HG02943 (cell line): ENCODE measurements at regions not wholly inside any gene's neighbourhood (a gene's known extent, or its start where the extent isn't known, plus 50 kb on each side); places are given as distances from the start of the nearest gene placed in this dataset.

Experiments used
- ATAC-seq: cut with Tn5 transposase; IDR thresholded peaks from one replicate; pipeline ENCODE4 v1.9.1; 2021; ENCODE audit warnings: mild to moderate bottlenecking, low read depth, moderate library complexity; ENCODE audit not compliant: unreplicated experiment

DNA sequence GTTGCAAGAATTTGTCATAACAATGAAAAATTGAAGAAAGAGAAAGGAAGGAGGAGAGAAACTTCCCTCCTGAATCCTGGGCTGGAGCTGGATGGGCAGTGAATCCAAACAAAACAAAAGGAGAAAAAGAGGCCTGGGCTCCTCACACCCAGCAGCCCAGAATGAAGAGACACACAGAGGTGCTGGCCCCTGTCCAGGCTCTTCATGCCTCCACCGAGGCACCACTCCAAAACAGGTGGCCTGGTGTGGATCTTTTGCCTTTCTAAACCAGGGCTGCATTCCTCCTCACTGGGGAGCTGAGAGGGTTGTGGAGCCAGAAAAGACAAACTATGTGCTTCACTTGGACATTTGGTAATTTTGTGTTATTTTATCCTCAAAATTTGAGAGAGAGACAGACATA lies 76.0 kb downstream of the FAM124B start:
- no peak for ATAC-seq

DNA sequence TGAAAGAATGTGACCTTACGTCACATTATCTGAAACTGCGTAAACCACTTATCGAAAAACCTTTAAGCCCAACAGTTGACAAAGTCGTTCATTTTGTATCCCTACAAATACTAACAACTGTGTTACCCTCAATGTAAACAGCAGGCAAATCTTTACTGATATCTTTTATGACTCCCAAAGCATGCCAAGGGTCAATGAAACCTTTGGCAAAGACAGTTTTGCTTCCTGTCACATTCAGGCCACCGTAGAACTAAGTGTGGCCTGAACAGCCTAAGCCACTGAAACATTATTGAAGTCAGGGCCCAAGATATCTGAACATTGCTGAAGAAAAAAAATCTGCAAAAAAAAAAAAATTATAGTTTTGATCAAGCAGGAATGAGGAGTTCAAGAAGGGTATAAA lies 77.3 kb downstream of the FAM124B start:
- ATAC-seq, result no peak

DNA sequence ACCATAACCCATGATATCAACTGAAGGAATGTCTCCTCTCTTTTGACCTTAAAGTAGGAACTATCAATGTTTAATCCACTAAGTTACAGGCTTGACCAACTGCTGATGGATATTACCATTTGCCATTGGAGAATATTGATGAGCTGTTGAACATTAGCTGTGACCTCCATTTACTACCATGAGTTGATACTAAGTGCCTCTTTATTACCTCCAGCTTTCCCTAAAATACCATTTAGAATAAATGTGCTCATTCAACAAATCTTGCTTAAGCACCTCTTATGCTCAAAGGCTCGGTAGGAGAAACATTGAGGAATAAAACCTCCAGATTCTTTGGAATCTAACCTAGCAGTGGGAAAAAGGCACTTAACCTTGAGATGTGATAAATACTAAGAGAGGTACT lies 81.2 kb downstream of the FAM124B start:
- ATAC-seq, result no peak

DNA sequence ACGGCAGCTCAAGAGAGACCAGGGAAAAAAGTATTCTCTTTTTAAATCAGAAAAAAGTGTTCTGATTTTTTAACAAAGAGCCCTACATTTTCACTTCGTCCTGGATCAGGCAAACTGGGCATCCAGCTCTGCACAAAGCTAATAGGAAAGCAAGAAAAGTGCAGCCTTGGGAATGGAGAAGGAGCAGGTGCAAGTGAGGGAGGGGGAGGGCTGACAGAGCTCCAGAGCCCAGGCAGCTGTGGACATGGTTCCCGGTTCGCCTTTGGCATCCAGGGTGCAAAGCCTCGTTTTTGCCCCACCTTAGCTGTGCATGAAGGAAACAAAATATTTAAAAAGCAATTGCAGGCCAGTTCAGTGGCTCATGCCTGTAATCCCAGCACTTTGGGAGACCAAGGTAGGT lies 82.2 kb downstream of the FAM124B start:
- ATAC-seq, result no peak

DNA sequence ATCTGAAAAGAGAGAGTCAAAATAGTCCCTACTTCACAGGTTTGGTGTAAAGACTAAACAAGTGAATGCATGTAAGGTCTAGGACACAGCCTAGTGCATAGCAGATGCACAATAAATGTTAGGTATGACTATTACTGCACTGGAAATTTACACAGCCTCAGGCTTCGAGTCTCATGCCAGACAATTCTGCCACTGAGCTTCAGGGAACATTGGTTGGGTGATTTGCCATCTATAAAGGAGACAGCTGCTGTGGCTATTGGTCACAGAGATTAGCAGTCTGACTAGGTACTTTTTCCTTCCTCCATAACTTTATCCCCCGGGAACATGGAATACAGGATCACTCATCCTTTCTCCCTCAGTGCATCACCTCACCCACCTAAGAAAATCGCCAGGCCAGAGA lies 89.2 kb downstream of the FAM124B start:
- no peak for ATAC-seq

DNA sequence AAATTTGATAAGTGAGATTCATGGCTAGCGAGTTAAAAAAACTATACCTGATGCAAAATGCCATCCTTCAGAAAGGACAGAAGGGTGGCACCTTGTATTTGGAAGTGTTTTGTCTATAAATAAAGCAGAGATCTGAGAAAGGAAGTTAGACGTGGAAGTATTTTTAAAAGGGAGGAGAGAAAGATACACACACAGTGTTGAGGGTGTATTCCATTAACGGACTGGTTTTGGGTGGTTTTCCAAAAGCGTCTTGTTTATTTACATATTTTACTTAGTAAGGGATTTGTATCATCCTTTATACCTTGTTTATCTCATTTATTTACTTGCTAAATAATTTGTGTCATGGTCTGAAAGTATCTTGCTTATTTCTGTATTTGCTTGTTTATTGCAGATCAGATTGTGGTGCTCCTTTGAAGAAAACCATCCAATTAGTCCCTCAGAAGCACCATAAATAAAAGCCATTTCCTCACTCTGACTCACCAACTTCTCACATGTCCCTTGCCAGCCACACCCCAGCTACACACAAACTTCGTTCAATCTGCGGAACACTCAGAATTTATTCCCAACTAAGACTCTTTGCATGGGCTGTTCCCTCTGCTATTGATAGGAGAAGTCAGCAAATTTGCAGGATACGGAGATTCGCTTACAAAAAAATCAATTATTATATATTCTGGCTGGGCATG lies 90.8 kb downstream of the FAM124B start:
- ATAC-seq, result no peak

DNA sequence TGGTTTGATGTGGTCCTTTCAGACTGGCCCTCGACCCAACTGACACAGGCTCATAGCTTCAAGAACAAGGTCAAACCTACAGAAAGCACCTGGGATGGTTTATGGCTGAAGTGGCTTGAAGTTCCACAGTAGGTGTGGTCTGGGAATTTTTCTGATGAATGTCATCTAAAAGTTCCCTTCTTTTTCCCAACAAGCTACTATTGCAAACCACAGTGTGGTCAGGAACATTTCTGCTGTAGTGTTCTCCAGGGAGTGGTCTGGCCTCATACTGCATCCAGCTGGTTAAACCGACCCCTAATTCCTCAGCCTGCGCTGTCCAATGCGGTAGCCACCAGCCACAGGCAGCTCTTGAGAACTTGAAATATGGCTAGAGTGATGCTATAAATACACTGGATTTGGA lies 92.7 kb downstream of the FAM124B start:
- ATAC-seq, result no peak

DNA sequence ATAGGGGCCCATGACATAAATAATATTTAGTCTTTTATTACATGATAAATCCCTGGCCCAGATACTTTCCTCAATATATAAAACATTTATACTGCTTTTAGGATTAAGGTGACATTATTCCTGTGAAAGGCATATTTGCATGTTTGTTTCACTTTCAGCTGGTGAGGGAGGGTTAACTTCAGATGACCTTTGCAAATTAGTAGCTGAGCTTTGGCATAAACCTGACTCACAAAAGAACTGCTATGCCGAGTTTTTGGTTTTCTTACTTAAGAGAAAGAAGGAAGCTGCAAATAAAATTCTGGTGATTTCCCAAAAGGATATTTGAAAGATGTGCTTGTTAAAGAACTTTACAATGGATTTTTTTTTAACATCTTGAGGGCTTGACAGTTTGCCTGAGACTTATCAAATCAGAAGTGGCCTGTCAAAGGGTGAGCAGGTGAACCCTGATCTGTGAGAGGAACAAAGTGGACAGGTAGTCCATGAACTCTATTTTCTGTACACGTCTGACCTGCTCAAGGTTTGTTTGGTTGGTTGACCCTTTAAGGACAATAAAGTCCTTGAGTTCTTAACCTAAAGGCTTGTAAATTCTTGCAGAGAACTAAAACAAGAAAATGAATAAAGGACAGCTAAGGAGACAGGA lies 93.5 kb downstream of the FAM124B start:
- peak; percentile 88 for ATAC-seq

DNA sequence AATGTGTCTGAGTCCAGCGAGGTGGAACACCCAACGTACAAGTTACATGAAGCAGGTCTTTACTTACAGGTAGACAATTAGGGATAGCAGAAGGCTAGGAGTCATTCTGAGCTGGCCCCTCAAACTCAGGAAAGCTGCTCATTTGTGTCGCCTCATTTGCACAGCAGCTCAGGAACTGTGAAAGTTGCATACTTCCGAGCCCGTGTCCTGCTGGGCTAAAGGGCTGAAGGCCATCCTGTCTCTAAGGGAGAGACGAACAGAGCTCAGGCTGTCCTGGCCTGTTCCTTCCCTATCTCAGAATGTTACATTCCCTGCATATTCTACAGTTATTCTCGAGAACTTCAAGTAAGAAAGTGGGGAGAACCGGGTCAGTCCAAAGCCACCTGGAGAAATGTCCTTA lies 99.0 kb downstream of the FAM124B start:
- ATAC-seq, result no peak

DNA sequence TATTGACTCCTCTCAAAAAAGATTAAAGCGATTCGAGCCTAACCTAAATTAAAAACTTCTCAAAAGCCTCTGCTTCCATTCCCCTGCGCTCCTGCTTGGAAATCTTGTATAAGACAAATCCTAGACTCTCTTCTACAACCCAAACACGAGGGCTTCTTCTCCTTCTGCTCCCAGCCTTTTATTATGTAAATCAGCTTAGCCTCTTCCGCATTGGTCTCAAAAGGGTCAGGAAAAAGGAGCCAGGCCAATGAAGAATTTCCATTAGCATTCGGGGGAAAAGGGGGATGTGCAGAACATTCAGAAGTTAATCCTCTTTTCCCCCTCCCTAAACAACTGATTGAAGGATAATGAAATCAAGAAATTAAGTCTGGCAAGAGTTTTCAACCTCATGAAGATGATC lies 107.9 kb downstream of the FAM124B start:
- no peak for ATAC-seq

DNA sequence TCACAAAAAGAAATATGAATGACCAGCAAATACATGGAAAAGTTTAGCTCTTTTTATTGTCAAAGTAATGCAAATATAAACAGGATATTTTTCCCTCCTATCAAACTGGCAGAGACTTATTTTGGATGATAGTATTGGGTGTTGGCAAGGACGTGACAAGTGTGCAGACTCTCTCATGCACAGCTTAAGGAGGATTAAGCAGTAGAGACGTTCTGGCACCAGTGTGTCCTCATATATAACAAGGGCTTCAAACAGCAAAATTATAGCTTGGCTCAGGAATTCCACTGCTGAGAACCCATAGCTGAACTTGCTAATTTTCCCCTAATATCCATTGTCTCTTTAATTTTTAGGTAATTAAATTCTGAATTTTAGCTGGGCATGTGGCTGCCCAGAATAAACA lies 114.4 kb downstream of the FAM124B start:
- ATAC-seq, result no peak

DNA sequence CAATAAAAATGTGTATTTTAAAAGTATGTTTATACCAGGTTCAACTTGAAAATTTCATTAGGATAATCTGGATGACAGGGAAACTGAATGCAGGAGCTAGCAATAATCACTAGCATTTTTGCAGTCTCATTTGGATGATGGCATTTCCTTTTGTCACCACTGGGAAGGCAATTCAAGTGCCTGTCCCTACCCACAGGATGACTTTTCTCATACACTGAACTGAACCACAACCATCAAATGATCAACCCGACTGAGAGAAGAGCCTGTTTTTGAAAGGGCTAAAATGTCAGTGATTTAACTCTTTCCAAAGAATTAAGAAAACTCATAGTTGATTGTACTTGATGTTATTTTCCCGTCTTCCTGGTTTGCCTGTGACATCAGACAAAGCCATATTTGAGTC lies 115.0 kb downstream of the FAM124B start:
- ATAC-seq, result no peak

DNA sequence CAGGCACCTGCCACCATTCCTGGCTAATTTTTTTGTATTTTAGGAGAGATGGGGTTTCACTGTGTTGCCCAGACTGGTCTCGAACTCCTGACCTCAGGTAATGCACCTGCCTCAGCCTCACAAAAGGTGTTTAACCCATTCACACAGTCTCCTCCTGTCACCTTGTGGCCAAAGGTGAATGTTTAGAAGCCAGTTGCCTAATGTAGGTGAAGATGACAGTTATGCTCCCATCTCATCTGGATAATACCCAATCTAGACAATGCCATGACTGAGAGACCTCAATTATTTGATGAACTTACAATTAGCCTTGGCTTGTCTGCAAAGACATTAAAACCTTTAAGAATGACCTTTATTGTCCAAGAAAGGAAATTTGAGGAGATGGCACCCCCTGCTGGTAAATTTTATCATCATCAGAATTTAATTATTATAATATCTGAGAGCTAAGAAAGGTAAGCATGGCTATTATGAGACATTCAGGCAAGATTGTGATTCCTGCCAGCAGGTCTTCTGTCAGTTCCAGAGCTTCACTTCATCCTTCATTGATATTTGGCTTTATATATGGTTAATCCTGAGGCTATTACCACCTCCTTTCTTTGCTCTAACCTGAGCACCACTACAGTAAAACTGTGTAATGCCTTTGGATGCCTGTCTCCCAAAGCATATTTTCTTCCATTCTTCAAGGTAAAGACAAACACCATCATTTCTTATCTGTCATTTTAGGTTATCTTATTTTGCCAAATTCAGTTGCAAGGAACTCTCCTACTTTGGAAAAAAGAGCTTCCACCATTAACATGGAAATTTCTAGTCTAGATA lies 117.6 kb downstream of the FAM124B start:
- no peak for ATAC-seq

DNA sequence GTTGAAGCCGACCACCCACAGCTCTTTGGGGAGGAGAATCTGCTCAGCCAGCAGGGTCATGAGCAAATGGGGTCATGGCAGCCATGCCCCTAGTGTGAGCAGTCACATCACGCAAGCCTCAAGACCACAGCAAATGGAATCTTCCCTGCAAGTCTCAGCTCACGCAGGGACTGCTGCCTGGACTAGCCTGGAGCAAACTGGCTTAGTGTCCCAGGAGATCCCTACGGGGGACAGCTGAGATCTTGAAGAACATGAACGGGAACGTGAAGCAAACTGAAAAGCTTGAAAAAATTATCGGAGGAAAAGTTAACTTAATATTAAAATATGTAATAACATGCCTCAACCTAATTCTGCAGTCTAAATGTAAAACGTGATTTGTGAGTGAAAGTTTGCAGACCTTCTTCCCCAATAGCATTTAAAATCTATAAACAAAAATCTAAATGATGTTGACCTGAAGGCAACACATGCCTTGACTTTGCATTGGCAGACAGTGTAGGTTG lies 118.4 kb downstream of the FAM124B start:
- no peak for ATAC-seq

DNA sequence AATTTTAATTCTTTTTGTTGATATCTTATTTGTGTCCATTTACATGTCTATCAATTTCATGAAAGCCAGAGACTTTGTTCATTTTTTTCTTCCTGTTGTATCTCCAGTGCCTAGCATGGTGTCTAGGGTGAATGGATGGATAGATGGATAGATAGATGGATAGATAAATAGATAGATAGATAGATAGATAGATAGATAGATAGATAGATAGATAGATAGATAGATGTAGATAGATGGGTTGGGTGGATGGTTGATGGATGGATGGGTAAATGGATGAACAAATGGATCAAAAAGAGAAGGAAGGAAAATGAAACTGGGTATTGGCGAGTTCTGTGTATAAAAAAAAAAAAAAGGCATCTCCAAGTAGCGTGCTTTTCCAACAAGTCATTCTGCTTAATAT lies 120.5 kb downstream of the FAM124B start:
- ATAC-seq, result no peak

DNA sequence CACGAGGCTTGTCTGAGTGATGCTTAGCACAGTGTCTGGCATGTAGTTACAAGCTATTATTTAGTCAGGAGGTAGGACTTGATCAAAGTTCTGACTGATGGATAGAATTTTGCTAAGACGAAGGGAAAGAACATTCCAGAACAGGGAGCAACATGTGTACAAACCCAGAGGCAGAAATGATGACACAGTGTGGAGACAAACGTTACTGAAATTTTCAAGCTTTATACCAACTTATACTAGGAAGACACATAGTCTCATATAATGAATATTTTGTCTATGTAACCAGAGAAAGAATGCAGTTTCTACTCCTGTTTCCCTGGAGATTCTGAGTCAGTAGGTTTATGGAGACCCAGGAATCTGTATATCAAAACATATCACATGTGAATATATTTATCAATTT lies 123.4 kb downstream of the FAM124B start:
- ATAC-seq, result no peak

DNA sequence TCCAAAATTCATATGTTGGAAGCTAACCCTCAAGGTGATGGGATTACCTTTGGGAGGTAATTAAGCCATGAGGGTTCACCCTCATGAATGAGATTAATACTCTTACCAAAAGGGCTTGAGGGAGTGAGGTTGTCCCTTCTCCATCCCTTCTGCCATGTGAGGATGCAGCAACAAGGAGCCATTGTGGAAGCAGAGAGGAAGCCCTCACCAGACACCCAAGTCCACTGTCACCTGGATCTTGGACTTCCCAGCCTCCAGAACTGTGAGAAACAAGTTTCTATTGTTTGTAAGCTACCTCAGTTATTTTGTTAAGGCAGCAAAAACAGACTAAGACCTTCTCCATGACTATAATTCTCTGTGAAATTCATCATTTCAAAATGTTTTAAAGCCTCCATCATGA lies 125.7 kb downstream of the FAM124B start:
- no peak for ATAC-seq

DNA sequence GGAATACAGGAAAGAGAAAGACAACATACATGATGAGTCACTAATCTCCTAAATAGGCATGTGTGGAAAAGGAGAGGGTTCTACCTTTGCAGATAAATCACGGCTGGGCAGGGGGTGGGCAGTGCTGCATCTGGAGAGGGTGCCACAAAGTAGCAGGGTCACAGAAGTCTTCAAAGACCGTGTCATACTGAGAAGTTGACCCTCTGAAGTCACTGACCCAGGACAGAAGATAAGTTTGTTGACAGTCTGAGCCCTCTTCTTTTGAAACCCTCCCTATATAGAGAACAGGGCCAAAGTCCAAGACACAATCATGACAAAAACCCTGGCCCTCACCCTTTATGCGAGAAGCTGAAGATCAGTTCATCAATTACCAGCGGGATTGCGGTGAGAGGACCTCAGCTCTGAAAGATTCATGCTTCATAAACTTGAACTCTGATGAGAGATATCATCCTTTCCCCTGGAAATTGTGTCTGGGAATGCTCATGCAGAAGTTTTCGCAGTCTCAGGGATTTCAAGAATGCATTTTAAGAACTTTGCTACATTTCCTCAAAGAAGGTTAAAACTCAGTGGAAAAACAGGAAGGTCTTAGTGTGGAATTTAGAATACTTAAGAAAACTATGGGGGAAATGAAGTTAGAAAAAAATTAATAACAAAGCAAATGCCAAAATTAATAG lies 129.5 kb downstream of the FAM124B start:
- no peak for ATAC-seq

DNA sequence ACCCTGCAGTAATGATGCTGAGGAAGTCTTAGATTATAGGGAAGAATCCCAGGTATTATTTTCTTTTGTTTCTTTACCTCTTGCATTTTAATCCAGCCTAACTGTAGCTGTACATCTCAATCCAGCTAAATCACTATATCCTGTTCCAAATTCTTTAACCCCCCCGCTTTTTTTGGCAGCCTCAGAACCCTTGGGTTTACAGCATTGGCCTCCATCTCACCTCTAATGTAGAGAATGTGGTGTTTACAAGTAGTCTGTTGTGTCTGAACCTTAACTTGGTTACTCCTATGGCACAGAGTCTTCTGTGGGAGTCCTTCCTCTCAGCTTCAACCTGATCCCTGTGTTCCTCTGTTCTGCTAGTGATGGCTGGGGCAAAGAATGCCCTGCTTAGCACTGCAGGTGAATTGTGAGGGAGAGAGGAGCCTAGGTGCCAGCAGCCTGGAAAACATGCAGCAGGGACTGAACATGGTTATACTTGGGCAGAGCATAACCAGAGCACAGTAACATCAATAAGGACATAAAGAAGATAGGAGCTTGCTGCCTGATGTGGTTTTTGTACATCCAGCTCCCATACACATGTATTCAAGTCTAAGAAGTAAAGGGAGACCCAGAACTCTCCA lies 130.2 kb downstream of the FAM124B start:
- ATAC-seq, result no peak

DNA sequence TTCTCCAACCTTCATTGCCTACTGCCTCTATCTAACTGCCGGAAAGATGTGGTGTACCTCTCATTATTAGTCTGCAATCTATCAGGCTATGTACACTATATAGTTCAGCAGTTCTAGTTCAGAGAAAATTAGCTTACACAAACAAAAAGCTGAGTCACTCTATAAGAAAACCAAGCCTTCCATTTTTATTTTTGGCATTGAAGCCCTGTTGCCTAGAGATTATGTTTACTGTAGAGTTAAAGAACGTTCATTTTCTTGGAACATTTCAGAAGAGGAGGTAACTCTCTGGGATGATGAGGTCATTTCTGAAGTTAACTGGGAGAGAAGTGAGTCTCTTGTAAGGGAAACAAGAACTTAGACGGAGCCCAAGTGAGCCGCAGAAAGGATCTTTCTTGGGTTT lies 133.5 kb downstream of the FAM124B start:
- ATAC-seq, result no peak

DNA sequence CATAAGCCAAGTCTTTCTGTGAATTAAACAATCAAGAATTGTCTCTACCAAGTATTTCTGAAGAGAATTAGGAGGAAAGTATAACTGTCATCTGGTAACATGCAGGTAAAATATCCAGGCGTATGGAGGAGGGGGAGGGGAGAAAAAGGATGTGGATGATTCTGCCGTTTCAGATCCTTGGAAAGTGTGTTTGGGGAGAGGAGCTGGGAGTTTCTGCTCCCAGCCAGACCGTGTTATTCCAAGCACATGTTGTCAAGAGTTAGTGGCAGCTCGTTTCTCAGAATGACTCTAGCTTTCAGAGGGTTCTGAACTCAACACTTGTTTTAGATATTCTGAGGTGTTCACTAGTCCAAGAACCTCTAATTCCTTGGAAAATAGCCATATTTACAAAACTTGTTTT lies 137.6 kb downstream of the FAM124B start:
- no peak for ATAC-seq
